ENCODE measurements at regions not wholly inside any gene's neighbourhood (a gene's known extent, or its start where the extent isn't known, plus 50 kb on each side); places are given as distances from the start of the nearest gene placed in this dataset.
A peak's percentile ranks its signal among the peaks of the same experiment; 100 is the strongest.
"Not testable (repeated sequence)": the region's sequence is repeated elsewhere in the genome, so short reads cannot be mapped to it uniquely, and the experiment has no call there.

- DNase-seq (ENCODE audit: low spot score) (no peak), ATAC-seq (ENCODE audit: low read depth) (no peak)
- Histone ChIP-seq H3K4me3 (ENCODE audit: severe bottlenecking) (no peak overlapping the region), H3K27ac (ENCODE audit: poor library complexity, severe bottlenecking) (no peak overlapping the region), H3K9me3 (ENCODE audit: severe bottlenecking) (no peaks in the 10 kb centered on the region), H3K4me1 (ENCODE audit: insufficient read depth, poor library complexity, severe bottlenecking) (no peaks in the 10 kb centered on the region), H3K36me3 (ENCODE audit: low read depth) (no peaks in the 10 kb centered on the region), H3K27me3 (ENCODE audit: insufficient read depth, poor library complexity, severe bottlenecking) (no peaks in the 10 kb centered on the region)
- TF ChIP-seq CTCF (IDR thresholded peaks at IDR 0.05; ENCODE audit: poor library complexity, severe bottlenecking), result no peak
Observed at GRCh38 chr10:109616359-109616980, 306.8 kb downstream of the XPNPEP1 start.

GRCh38 chr10:109595356-109595755, 328.0 kb downstream of the XPNPEP1 start:
- not testable (repeated sequence) for H3K4me3 ChIP-seq (ENCODE audit: severe bottlenecking); H3K9me3 ChIP-seq (ENCODE audit: severe bottlenecking); H3K4me1 ChIP-seq (ENCODE audit: insufficient read depth, poor library complexity, severe bottlenecking); H3K36me3 ChIP-seq (ENCODE audit: low read depth); DNase-seq (ENCODE audit: low spot score); H3K27me3 ChIP-seq (ENCODE audit: insufficient read depth, poor library complexity, severe bottlenecking); ATAC-seq (ENCODE audit: low read depth); H3K27ac ChIP-seq (ENCODE audit: poor library complexity, severe bottlenecking)

GRCh38 chr10:109593682-109594081, 329.6 kb downstream of the XPNPEP1 start:
- no peaks in the 10 kb centered on the region for H3K36me3 ChIP-seq (ENCODE audit: low read depth)
- no peak overlapping the region for H3K27ac ChIP-seq (ENCODE audit: poor library complexity, severe bottlenecking)
- H3K27me3 ChIP-seq (ENCODE audit: insufficient read depth, poor library complexity, severe bottlenecking), result no peaks in the 10 kb centered on the region
- no peak for ATAC-seq (ENCODE audit: low read depth)
- DNase-seq (ENCODE audit: low spot score), result no peak
- H3K9me3 ChIP-seq (ENCODE audit: severe bottlenecking), result no peaks in the 10 kb centered on the region
- TF ChIP-seq CTCF (IDR thresholded peaks at IDR 0.05; ENCODE audit: poor library complexity, severe bottlenecking), result no peak
- no peak overlapping the region for H3K4me3 ChIP-seq (ENCODE audit: severe bottlenecking)
- H3K4me1 ChIP-seq (ENCODE audit: insufficient read depth, poor library complexity, severe bottlenecking), result no peaks in the 10 kb centered on the region

- Histone ChIP-seq H3K36me3 (ENCODE audit: low read depth) (no peaks in the 10 kb centered on the region), H3K27ac (ENCODE audit: poor library complexity, severe bottlenecking) (no peak overlapping the region), H3K4me1 (ENCODE audit: insufficient read depth, poor library complexity, severe bottlenecking) (no peaks in the 10 kb centered on the region), H3K4me3 (ENCODE audit: severe bottlenecking) (no peak overlapping the region), H3K9me3 (ENCODE audit: severe bottlenecking) (no peaks in the 10 kb centered on the region), H3K27me3 (ENCODE audit: insufficient read depth, poor library complexity, severe bottlenecking) (no peaks in the 10 kb centered on the region)
- ATAC-seq (ENCODE audit: low read depth) (no peak), DNase-seq (ENCODE audit: low spot score) (no peak)
- no peak for TF ChIP-seq CTCF (IDR thresholded peaks at IDR 0.05; ENCODE audit: poor library complexity, severe bottlenecking)
Observed at GRCh38 chr10:109592391-109592790, 330.9 kb downstream of the XPNPEP1 start.

GRCh38 chr10:109591601-109592000, 331.7 kb downstream of the XPNPEP1 start:
- H3K4me1 ChIP-seq (ENCODE audit: insufficient read depth, poor library complexity, severe bottlenecking), result no peaks in the 10 kb centered on the region
- ATAC-seq (ENCODE audit: low read depth), result peak; percentile 42; the same call in 1 of the 3 replicates
- no peak for TF ChIP-seq CTCF (IDR thresholded peaks at IDR 0.05; ENCODE audit: poor library complexity, severe bottlenecking)

More at GRCh38 chr10:109591601-109592000, 331.7 kb downstream of the XPNPEP1 start:
- H3K27me3 ChIP-seq (ENCODE audit: insufficient read depth, poor library complexity, severe bottlenecking), result no peaks in the 10 kb centered on the region
- DNase-seq (ENCODE audit: low spot score), result no peak
- H3K9me3 ChIP-seq (ENCODE audit: severe bottlenecking), result no peaks in the 10 kb centered on the region
- no peak overlapping the region for H3K27ac ChIP-seq (ENCODE audit: poor library complexity, severe bottlenecking)
- no peaks in the 10 kb centered on the region for H3K36me3 ChIP-seq (ENCODE audit: low read depth)
- H3K4me3 ChIP-seq (ENCODE audit: severe bottlenecking), result no peak overlapping the region
